Mesendoderm (in vitro differentiated cells): ENCODE measurements at regions not wholly inside any gene's neighbourhood (a gene's known extent, or its start where the extent isn't known, plus 50 kb on each side); places are given as distances from the start of the nearest gene placed in this dataset.
A peak's percentile ranks its signal among the peaks of the same experiment; 100 is the strongest.

Experiments used
- DNase-seq: peaks from one replicate; pipeline ENCODE4 v3.0.0; 2013
- H2AK5ac ChIP-seq: 2 replicates; pipeline ENCODE4 v1.6.1; 2013; ENCODE audit warnings: low read length, inconsistent platforms
- H2BK120ac ChIP-seq: 2 replicates; pipeline ENCODE4 v1.6.1; 2013; ENCODE audit warnings: low read depth, mild to moderate bottlenecking, low read length, moderate library complexity, mixed read lengths
- H2BK15ac ChIP-seq: replicated peaks from 2 replicates; pipeline ENCODE4 v1.6.1; 2013; ENCODE audit warnings: low read depth, mild to moderate bottlenecking, moderate library complexity
- H2BK5ac ChIP-seq: 2 replicates; pipeline ENCODE4 v1.6.1; 2013; ENCODE audit warnings: low read length, inconsistent platforms
- H3K18ac ChIP-seq: 2 replicates; pipeline ENCODE4 v1.6.1; 2013; ENCODE audit warnings: mild to moderate bottlenecking, low read length, mixed read lengths
- H3K23ac ChIP-seq: one replicate; pipeline ENCODE4 v1.6.1; 2013; ENCODE audit warnings: low read length
- H3K27ac ChIP-seq: 2 replicates; pipeline ENCODE4 v1.5.1; 2013; ENCODE audit warnings: low read depth, mild to moderate bottlenecking, inconsistent platforms, low read length, moderate library complexity
- H3K27me3 ChIP-seq: 2 replicates; pipeline ENCODE4 v1.6.1; 2013; ENCODE audit warnings: low read length, control low read depth, mild to moderate bottlenecking, inconsistent platforms; ENCODE audit not compliant: insufficient read depth, poor library complexity
- H3K36me3 ChIP-seq: 2 replicates; pipeline ENCODE4 v1.6.1; 2013; ENCODE audit warnings: low read length, inconsistent platforms; ENCODE audit not compliant: control insufficient read depth, insufficient read depth
- H3K4ac ChIP-seq: one replicate; pipeline ENCODE4 v1.6.1; 2013; ENCODE audit warnings: low read depth, mild to moderate bottlenecking, low read length, moderate library complexity
- H3K4me1 ChIP-seq: 2 replicates; pipeline ENCODE4 v1.6.1; 2013; ENCODE audit warnings: low read depth, low read length, inconsistent platforms; ENCODE audit not compliant: control insufficient read depth
- H3K4me2 ChIP-seq: 2 replicates; pipeline ENCODE4 v1.6.1; 2013; ENCODE audit warnings: low read length
- H3K4me3 ChIP-seq: 2 replicates; pipeline ENCODE4 v1.5.1; 2013; ENCODE audit warnings: mild to moderate bottlenecking, low read length
- H3K56ac ChIP-seq: one replicate; pipeline ENCODE4 v1.6.1; 2013; ENCODE audit warnings: low read length
- H3K79me1 ChIP-seq: 2 replicates; pipeline ENCODE4 v1.6.1; 2013; ENCODE audit warnings: low read length, inconsistent platforms
- H3K79me2 ChIP-seq: 2 replicates; pipeline ENCODE4 v1.6.1; 2013; ENCODE audit warnings: mild to moderate bottlenecking, low read length; ENCODE audit not compliant: control insufficient read depth, insufficient read depth
- H3K9ac ChIP-seq: 2 replicates; pipeline ENCODE4 v1.6.1; 2013; ENCODE audit warnings: low read length, inconsistent platforms
- H4K5ac ChIP-seq: one replicate; pipeline ENCODE4 v1.6.1; 2013; ENCODE audit warnings: low read length
- H4K8ac ChIP-seq: one replicate; pipeline ENCODE4 v1.6.1; 2013; ENCODE audit warnings: low read depth, mild to moderate bottlenecking, control low read depth, low read length, moderate library complexity
- WGBS: extraction: QIAGEN DNeasy Blood & Tissue Kit; methylation state at CpG from one replicate; pipeline ENCODE4 v1.1.7; 2013; ENCODE audit warnings: low lambda C conversion rate, missing lambda C conversion rate; ENCODE audit not compliant: insufficient coverage; ENCODE audit errors: extremely low coverage; 5-methylcytosine and 5-hydroxymethylcytosine counted together

GRCh38 chr9:30012622-30013021, 2371.8 kb upstream of the ACO1 start:
- no peak for DNase-seq
- H3K27me3 ChIP-seq: no peaks in the 10 kb centered on the region
- H3K4me1 ChIP-seq: no peaks in the 10 kb centered on the region
- no peak overlapping the region for H4K8ac ChIP-seq
- H2AK5ac ChIP-seq: no peak overlapping the region
- no peak overlapping the region for H3K4me2 ChIP-seq
- no peak overlapping the region for H3K9ac ChIP-seq
- no peak overlapping the region for H3K23ac ChIP-seq
- no peaks in the 10 kb centered on the region for H3K79me1 ChIP-seq
- no peaks in the 10 kb centered on the region for H3K79me2 ChIP-seq
- H3K36me3 ChIP-seq: no peaks in the 10 kb centered on the region
- no peak overlapping the region for H2BK5ac ChIP-seq
- H3K4ac ChIP-seq: no peak overlapping the region
- H3K27ac ChIP-seq: no peak overlapping the region
- H2BK15ac ChIP-seq: no peak overlapping the region
- H3K18ac ChIP-seq: no peak overlapping the region
- no peak overlapping the region for H2BK120ac ChIP-seq
- no peak overlapping the region for H3K4me3 ChIP-seq
- H4K5ac ChIP-seq: no peak overlapping the region
- H3K56ac ChIP-seq: no peak overlapping the region

DNA sequence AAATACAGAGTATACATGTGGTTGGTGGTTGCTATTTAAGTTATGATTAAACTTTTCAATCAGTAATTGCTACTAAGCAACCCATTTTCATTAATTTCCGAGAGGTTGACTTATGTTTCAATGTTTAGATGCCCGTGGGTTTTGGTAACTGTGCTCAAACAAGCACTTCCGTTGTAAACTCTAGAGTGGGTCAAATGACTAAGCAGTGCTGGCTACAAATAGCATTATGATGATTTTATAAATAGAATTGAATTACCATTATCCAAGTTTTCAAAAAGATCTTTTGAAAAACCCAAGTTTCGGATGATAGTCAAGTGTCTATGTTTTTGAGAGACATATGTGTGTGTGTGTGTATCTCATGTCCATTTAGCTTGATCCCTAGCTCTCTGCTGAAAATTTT, 2369.4 kb upstream of the ACO1 start:
- H3K18ac ChIP-seq: no peak overlapping the region
- no peak overlapping the region for H2BK15ac ChIP-seq
- H2AK5ac ChIP-seq: no peak overlapping the region
- H3K27me3 ChIP-seq: no peaks in the 10 kb centered on the region
- H3K79me2 ChIP-seq: no peaks in the 10 kb centered on the region
- H3K79me1 ChIP-seq: no peaks in the 10 kb centered on the region
- no CpG with 5 or more reads among the region's 4 CpGs for WGBS
- H4K5ac ChIP-seq: no peak overlapping the region
- no peak overlapping the region for H2BK5ac ChIP-seq
- no peak overlapping the region for H3K4ac ChIP-seq
- H3K9ac ChIP-seq: no peak overlapping the region
- no peaks in the 10 kb centered on the region for H3K36me3 ChIP-seq
- no peak overlapping the region for H3K4me2 ChIP-seq
- H4K8ac ChIP-seq: no peak overlapping the region
- H3K23ac ChIP-seq: no peak overlapping the region
- H3K4me1 ChIP-seq: no peaks in the 10 kb centered on the region
- H3K27ac ChIP-seq: no peak overlapping the region
- H2BK120ac ChIP-seq: no peak overlapping the region
- DNase-seq: no peak
- H3K4me3 ChIP-seq: no peak overlapping the region
- no peak overlapping the region for H3K56ac ChIP-seq

DNA sequence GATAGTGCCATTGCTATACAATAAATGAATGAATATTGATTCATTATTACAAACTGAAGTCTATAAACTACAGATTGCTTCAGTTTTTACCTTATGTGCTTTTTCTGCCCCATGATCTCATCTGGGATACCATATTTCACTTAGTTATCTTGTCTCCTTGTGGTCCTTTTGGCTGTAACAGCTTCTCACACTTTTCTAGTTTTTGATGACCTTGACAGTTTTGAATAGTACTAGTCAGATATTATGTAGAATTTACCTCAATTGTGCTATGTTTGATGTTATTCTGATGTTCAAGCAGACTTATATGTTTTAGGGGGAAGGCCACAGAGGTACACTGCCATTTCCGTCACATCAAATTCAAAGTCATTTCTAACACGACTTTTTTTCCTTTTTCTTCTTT, 2364.3 kb upstream of the ACO1 start:
- no peak overlapping the region for H2BK15ac ChIP-seq
- no peak overlapping the region for H2BK120ac ChIP-seq
- H3K23ac ChIP-seq: no peak overlapping the region
- H3K18ac ChIP-seq: no peak overlapping the region
- no peak overlapping the region for H4K8ac ChIP-seq
- H3K36me3 ChIP-seq: no peaks in the 10 kb centered on the region
- H3K4ac ChIP-seq: no peak overlapping the region
- no peak overlapping the region for H3K4me3 ChIP-seq
- WGBS: no CpG with 5 or more reads among the region's 2 CpGs
- no peaks in the 10 kb centered on the region for H3K79me2 ChIP-seq
- no peak overlapping the region for H3K4me2 ChIP-seq
- H2BK5ac ChIP-seq: no peak overlapping the region
- H3K79me1 ChIP-seq: no peaks in the 10 kb centered on the region
- H3K9ac ChIP-seq: no peak overlapping the region
- H3K56ac ChIP-seq: no peak overlapping the region
- H4K5ac ChIP-seq: no peak overlapping the region
- H3K27me3 ChIP-seq: no peaks in the 10 kb centered on the region
- H2AK5ac ChIP-seq: no peak overlapping the region
- H3K4me1 ChIP-seq: no peaks in the 10 kb centered on the region
- no peak overlapping the region for H3K27ac ChIP-seq
- DNase-seq: no peak

- Histone ChIP-seq H2BK15ac (no peak overlapping the region), H3K18ac (no peak overlapping the region), H3K27ac (no peak overlapping the region), H4K5ac (no peak overlapping the region), H3K56ac (no peak overlapping the region), H2BK5ac (no peak overlapping the region), H3K36me3 (no peaks in the 10 kb centered on the region), H3K79me2 (no peaks in the 10 kb centered on the region), H4K8ac (no peak overlapping the region), H3K4me2 (no peak overlapping the region), H3K4me3 (no peak overlapping the region), H2AK5ac (no peak overlapping the region), H3K4me1 (no peaks in the 10 kb centered on the region), H3K23ac (no peak overlapping the region), H3K4ac (no peak overlapping the region), H2BK120ac (no peak overlapping the region), H3K79me1 (no peaks in the 10 kb centered on the region), H3K27me3 (no peaks in the 10 kb centered on the region), H3K9ac (no peak overlapping the region)
- no peak for DNase-seq
- WGBS: no CpG with 5 or more reads among the region's 1 CpG
These were observed 2348.7 kb upstream of the ACO1 start for GRCh38 chr9:30035761-30036160.

DNA sequence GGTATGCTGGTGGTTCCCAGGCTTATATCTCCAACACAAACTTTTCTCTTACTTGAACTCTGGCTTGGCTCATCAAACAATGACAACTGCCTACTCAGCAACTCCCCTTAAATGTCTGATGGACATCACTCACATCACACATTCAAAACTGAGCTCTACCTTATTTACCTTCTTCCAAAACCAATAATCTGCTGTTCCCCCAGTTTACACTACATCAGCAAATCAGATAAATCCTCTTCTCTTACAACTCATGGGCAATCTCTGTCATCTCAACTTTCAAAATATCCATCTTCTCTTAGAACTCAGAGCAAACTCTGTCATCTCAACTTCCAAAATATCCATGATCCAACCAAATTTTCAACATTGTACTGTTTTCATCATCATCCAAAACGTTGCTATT, 2347.9 kb upstream of the ACO1 start:
- Histone ChIP-seq H2BK5ac (no peak overlapping the region), H2BK15ac (no peak overlapping the region), H4K5ac (no peak overlapping the region), H2BK120ac (no peak overlapping the region), H3K4me1 (no peaks in the 10 kb centered on the region), H3K9ac (no peak overlapping the region), H3K4me2 (no peak overlapping the region), H4K8ac (no peak overlapping the region), H3K23ac (no peak overlapping the region), H3K56ac (no peak overlapping the region), H3K18ac (no peak overlapping the region), H3K27ac (no peak overlapping the region), H3K79me2 (no peaks in the 10 kb centered on the region), H3K27me3 (no peaks in the 10 kb centered on the region), H3K4ac (no peak overlapping the region), H2AK5ac (no peak overlapping the region), H3K4me3 (no peak overlapping the region), H3K79me1 (no peaks in the 10 kb centered on the region), H3K36me3 (no peaks in the 10 kb centered on the region)
- DNase-seq: no peak
- no CpG with 5 or more reads among the region's 1 CpG for WGBS

DNA sequence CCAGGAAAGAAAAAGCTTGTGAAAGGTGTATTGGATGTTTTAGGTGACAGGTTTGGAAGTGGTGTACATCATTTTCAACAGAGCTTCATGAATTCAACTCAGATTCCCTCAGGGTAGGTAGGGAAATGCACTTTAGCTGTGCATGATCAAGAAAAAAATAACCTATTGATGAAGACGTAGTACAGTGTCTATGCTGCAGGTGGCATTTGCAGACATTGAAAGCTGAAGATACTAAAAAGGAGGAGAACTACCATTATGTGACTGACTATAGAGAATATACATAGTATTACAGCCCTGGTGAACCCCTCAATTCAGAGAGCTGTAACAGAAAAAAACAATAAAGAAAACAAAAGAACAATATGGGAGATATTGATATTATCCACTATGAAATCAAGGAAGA, 2344.7 kb upstream of the ACO1 start:
- Histone ChIP-seq H3K36me3 (no peaks in the 10 kb centered on the region), H3K4me1 (no peaks in the 10 kb centered on the region), H2BK5ac (no peak overlapping the region), H3K9ac (no peak overlapping the region), H3K4ac (no peak overlapping the region), H3K79me2 (no peaks in the 10 kb centered on the region), H4K5ac (no peak overlapping the region), H3K4me2 (no peak overlapping the region), H3K4me3 (no peak overlapping the region), H3K27me3 (no peaks in the 10 kb centered on the region), H2BK120ac (no peak overlapping the region), H3K79me1 (no peaks in the 10 kb centered on the region), H2BK15ac (no peak overlapping the region), H2AK5ac (no peak overlapping the region), H4K8ac (no peak overlapping the region), H3K23ac (no peak overlapping the region), H3K27ac (no peak overlapping the region), H3K18ac (no peak overlapping the region), H3K56ac (no peak overlapping the region)
- no CpG with 5 or more reads among the region's 1 CpG for WGBS
- peak; percentile 9 for DNase-seq
